Skeletal muscle satellite cell (primary cell): ENCODE measurements at regions not wholly inside any gene's neighbourhood (a gene's known extent, or its start where the extent isn't known, plus 50 kb on each side); places are given as distances from the start of the nearest gene placed in this dataset.
A peak's percentile ranks its signal among the peaks of the same experiment; 100 is the strongest.

Experiments used
- H3K27me3 ChIP-seq: 2 replicates; pipeline ENCODE4 v1.7.0; 2013; ENCODE audit warnings: low read length; ENCODE audit not compliant: control insufficient read depth, insufficient read depth
- H3K36me3 ChIP-seq: 2 replicates; pipeline ENCODE4 v1.7.0; 2013; ENCODE audit warnings: mild to moderate bottlenecking, control low read depth, low read length; ENCODE audit not compliant: insufficient read depth
- H3K4me1 ChIP-seq: 2 replicates; pipeline ENCODE4 v1.7.0; 2013; ENCODE audit warnings: low read length; ENCODE audit not compliant: control insufficient read depth, insufficient read depth
- H3K4me2 ChIP-seq: 2 replicates; pipeline ENCODE4 v1.7.0; 2013; ENCODE audit warnings: mild to moderate bottlenecking, low read length
- H3K4me3 ChIP-seq: 2 replicates; pipeline ENCODE4 v1.7.0; 2013; ENCODE audit warnings: low read length
- H3K9ac ChIP-seq: 2 replicates; pipeline ENCODE4 v1.7.0; 2013; ENCODE audit warnings: mild to moderate bottlenecking, low read depth, low read length, moderate library complexity
- H3K9me3 ChIP-seq: replicated peaks from 2 replicates; pipeline ENCODE4 v1.7.0; 2013; ENCODE audit warnings: mild to moderate bottlenecking, control low read depth, low read length

DNA sequence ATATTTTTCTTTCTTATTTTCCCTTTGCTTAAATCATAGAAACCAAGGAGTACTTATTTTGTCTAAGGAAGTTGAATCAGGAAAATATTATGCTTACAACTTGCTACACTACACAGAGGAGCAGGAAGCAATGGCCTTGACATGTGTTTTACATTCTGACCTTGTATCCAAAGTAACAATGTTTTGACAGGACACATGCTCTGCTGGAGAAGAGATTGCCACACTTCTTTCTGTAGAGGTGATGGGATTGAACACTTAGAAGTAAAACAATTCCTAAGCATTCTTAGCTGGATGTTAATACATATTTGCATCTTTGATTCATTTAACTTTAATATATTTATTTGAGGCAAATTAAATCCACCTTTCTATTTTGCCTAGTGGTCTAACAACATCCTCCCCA is 929.1 kb downstream of the DSC3 start:
- Histone ChIP-seq H3K27me3 (no peaks in the 10 kb centered on the region), H3K4me1 (no peaks in the 10 kb centered on the region), H3K9me3 (no peaks in the 10 kb centered on the region), H3K36me3 (no peaks in the 10 kb centered on the region), H3K4me3 (no peak overlapping the region), H3K4me2 (no peak overlapping the region), H3K9ac (no peak overlapping the region)

GRCh38 chr18:30106356-30106755 is 936.2 kb downstream of the DSC3 start:
- H3K9ac ChIP-seq, result no peak overlapping the region
- H3K36me3 ChIP-seq, result no peaks in the 10 kb centered on the region
- H3K4me3 ChIP-seq, result no peak overlapping the region
- H3K27me3 ChIP-seq, result no peaks in the 10 kb centered on the region
- no peak overlapping the region for H3K4me2 ChIP-seq
- H3K4me1 ChIP-seq, result no peaks in the 10 kb centered on the region
- H3K9me3 ChIP-seq, result no peaks in the 10 kb centered on the region

DNA sequence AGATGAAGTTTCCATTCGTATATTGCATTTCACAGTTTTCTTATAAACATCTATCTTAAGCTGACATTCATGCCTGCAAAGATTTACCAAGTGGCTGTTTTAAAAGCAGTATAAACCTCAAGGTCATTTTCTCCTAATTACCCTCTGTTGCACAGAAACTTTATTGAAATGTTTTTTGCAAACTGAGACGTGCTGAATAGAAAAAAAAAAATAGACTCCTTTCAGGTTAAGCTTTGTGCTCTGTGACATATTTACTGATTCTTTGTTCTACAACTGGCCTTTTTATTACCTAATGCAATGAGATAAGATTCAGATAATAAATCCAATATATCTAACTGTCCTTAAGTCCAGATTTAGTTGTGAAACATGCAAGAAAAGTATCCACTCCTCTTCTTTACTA is 938.7 kb downstream of the DSC3 start:
- Histone ChIP-seq H3K4me3 (no peak overlapping the region), H3K4me1 (no peaks in the 10 kb centered on the region), H3K9me3 (no peaks in the 10 kb centered on the region), H3K27me3 (no peaks in the 10 kb centered on the region), H3K4me2 (no peak overlapping the region), H3K36me3 (no peaks in the 10 kb centered on the region), H3K9ac (no peak overlapping the region)

DNA sequence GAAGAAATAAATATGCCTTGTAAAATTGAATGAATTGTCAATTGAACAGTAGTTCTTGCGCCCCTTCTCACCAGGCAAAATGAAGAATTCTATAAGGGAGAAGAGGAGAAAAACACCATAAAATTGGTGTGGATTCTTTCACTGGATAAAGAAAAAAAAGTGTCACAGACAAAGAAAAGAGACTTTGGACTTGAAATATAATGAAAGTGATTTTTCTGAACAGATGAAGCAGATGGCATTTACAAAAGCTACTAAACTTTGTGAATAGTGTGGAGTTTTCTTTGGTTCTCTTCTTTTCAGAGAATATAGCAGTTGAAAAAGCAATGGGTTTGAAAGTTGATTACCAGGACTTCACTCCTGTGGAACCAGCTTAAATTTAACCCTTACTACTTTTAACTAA is 945.7 kb downstream of the DSC3 start:
- no peak overlapping the region for H3K4me2 ChIP-seq
- no peak overlapping the region for H3K4me3 ChIP-seq
- H3K27me3 ChIP-seq, result no peaks in the 10 kb centered on the region
- H3K9ac ChIP-seq, result no peak overlapping the region
- peaks cover 12% of the 10 kb centered on the region for H3K4me1 ChIP-seq
- H3K36me3 ChIP-seq, result no peaks in the 10 kb centered on the region
- no peaks in the 10 kb centered on the region for H3K9me3 ChIP-seq

GRCh38 chr18:30094556-30094955 is 948.0 kb downstream of the DSC3 start:
- Histone ChIP-seq H3K9me3 (no peaks in the 10 kb centered on the region), H3K36me3 (no peaks in the 10 kb centered on the region), H3K4me2 (peak overlapping the region; percentile 47), H3K9ac (peak overlapping the region; percentile 20), H3K4me1 (peaks cover 12% of the 10 kb centered on the region), H3K27me3 (no peaks in the 10 kb centered on the region), H3K4me3 (no peak overlapping the region)

GRCh38 chr18:30093376-30093775 is 949.2 kb downstream of the DSC3 start:
- H3K4me1 ChIP-seq, result peaks cover 20% of the 10 kb centered on the region
- H3K36me3 ChIP-seq, result no peaks in the 10 kb centered on the region
- H3K27me3 ChIP-seq, result no peaks in the 10 kb centered on the region
- no peak overlapping the region for H3K4me2 ChIP-seq
- no peaks in the 10 kb centered on the region for H3K9me3 ChIP-seq
- no peak overlapping the region for H3K9ac ChIP-seq
- no peak overlapping the region for H3K4me3 ChIP-seq

DNA sequence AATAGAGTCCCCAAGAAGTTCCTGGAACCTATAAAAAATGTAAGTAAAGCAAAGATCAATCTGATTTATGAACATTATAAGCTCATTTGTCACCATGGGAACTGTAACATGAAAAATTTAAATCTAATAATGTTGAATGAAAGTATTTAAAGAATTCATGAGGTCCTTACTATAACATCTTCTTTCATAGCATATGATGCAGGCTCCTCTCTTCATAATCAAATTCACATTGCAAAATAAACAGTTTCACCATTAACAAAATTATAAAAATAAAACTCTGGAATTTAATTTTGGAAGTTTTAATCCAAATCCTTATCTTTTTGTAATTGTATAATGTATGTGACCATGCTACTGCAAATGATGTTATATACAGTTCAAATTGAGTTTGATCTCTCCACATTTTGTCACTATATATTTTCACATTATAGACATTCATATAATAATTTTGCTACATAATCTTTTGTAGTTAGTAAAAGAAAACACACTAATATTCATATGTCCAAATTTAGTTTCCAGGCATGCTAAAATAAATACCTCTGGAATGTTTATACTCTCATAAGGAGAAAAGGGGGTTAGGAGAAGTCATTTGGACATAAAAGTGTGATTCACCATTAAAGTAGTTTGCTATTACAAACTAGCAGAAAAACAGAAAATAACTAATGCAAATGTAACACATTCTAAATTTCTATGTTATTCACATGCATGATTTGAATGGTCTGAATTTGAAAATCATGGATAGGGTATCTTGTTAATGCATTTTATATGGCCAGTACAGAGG is 954.1 kb downstream of the DSC3 start:
- no peaks in the 10 kb centered on the region for H3K27me3 ChIP-seq
- H3K4me1 ChIP-seq, result peaks cover 8% of the 10 kb centered on the region
- no peaks in the 10 kb centered on the region for H3K36me3 ChIP-seq
- H3K4me3 ChIP-seq, result no peak overlapping the region
- no peak overlapping the region for H3K9ac ChIP-seq
- peak overlapping the region; percentile 13 for H3K4me2 ChIP-seq
- H3K9me3 ChIP-seq, result no peaks in the 10 kb centered on the region

- Histone ChIP-seq H3K4me3 (no peak overlapping the region), H3K36me3 (no peaks in the 10 kb centered on the region), H3K4me2 (no peak overlapping the region), H3K9me3 (no peaks in the 10 kb centered on the region), H3K4me1 (peaks cover 8% of the 10 kb centered on the region), H3K9ac (no peak overlapping the region), H3K27me3 (no peaks in the 10 kb centered on the region)
These were observed 956.2 kb downstream of the DSC3 start for GRCh38 chr18:30086351-30086750.

DNA sequence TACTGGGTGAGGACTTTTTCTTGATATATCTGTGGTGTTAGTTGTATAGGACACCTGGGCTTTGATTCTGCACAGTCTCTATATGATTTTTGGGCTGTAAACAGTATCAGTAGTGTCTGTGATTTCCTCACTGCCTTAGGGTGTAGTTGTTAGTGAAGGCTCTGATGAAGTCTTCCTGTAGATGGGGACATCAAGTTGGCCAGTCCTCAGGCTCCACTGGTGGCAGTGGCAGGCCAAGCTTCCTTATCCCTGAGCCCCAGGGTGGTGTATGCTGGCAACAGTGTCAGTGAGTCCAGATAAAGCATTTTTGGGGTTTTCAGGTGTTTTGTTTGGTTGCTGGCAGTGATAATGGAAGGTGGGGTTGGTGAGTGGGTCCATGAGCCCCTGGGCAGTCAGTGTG is 961.4 kb downstream of the DSC3 start:
- Histone ChIP-seq H3K9ac (no peak overlapping the region), H3K4me1 (no peaks in the 10 kb centered on the region), H3K36me3 (no peaks in the 10 kb centered on the region), H3K9me3 (no peaks in the 10 kb centered on the region), H3K27me3 (no peaks in the 10 kb centered on the region), H3K4me3 (no peak overlapping the region), H3K4me2 (no peak overlapping the region)

GRCh38 chr18:30072609-30073385 is 969.7 kb downstream of the DSC3 start:
- Histone ChIP-seq H3K4me2 (no peak overlapping the region), H3K27me3 (no peaks in the 10 kb centered on the region), H3K9me3 (no peaks in the 10 kb centered on the region), H3K36me3 (no peaks in the 10 kb centered on the region), H3K4me1 (no peaks in the 10 kb centered on the region), H3K4me3 (no peak overlapping the region), H3K9ac (no peak overlapping the region)

- H3K4me1 ChIP-seq, result no peaks in the 10 kb centered on the region
- no peak overlapping the region for H3K4me2 ChIP-seq
- no peaks in the 10 kb centered on the region for H3K9me3 ChIP-seq
- H3K4me3 ChIP-seq, result no peak overlapping the region
- H3K9ac ChIP-seq, result no peak overlapping the region
- no peaks in the 10 kb centered on the region for H3K36me3 ChIP-seq
- no peaks in the 10 kb centered on the region for H3K27me3 ChIP-seq
These were observed 976.3 kb downstream of the DSC3 start for GRCh38 chr18:30066288-30066687.

GRCh38 chr18:30057398-30057797 is 985.1 kb downstream of the DSC3 start:
- H3K4me3 ChIP-seq, result no peak overlapping the region
- no peaks in the 10 kb centered on the region for H3K9me3 ChIP-seq

More at GRCh38 chr18:30057398-30057797, 985.1 kb downstream of the DSC3 start:
- no peaks in the 10 kb centered on the region for H3K27me3 ChIP-seq
- no peak overlapping the region for H3K4me2 ChIP-seq
- H3K9ac ChIP-seq, result no peak overlapping the region
- no peaks in the 10 kb centered on the region for H3K4me1 ChIP-seq
- H3K36me3 ChIP-seq, result no peaks in the 10 kb centered on the region
